ENCODE measurements at regions not wholly inside any gene's neighbourhood (a gene's known extent, or its start where the extent isn't known, plus 50 kb on each side); places are given as distances from the start of the nearest gene placed in this dataset.

- no peak for TF ChIP-seq SUZ12 (IDR thresholded peaks at IDR 0.05; ENCODE audit: low read depth, low read length)
- no peak for TF ChIP-seq ZNF10 (CRISPR knock-in tag; IDR thresholded peaks at IDR 0.05; ENCODE audit: borderline replicate concordance, low read depth)
- no peak for TF ChIP-seq ZFP62 (CRISPR knock-in tag; IDR thresholded peaks at IDR 0.05)
- no peak for TF ChIP-seq POLR2G (IDR thresholded peaks at IDR 0.05; ENCODE audit: low read depth, low read length)
- no peak for TF ChIP-seq ZNF646 (CRISPR knock-in tag; IDR thresholded peaks at IDR 0.05)
- TF ChIP-seq ZMAT5 (CRISPR knock-in tag; IDR thresholded peaks at IDR 0.05; ENCODE audit: borderline replicate concordance, low read depth) = no peak
- TF ChIP-seq THAP8 (CRISPR knock-in tag; IDR thresholded peaks at IDR 0.05; ENCODE audit: borderline replicate concordance) = no peak
- no peak for TF ChIP-seq KLF11 (CRISPR knock-in tag; IDR thresholded peaks at IDR 0.05)
- TF ChIP-seq AGO1 (IDR thresholded peaks at IDR 0.05; ENCODE audit: low read depth, low read length, poor library complexity, severe bottlenecking) = no peak
- no peak for TF ChIP-seq ATF7 (IDR thresholded peaks at IDR 0.05)
- no peak for TF ChIP-seq ATF7 (CRISPR knock-in tag; IDR thresholded peaks at IDR 0.05)
- no peak for TF ChIP-seq REXO4 (CRISPR knock-in tag; IDR thresholded peaks at IDR 0.05; ENCODE audit: borderline replicate concordance)
Measured at GRCh38 chr4:67158666-67159065, 386.6 kb downstream of the CENPC start (continued).

Measured in HepG2 (cell line).